HepG2 (cell line): ENCODE measurements at regions not wholly inside any gene's neighbourhood (a gene's known extent, or its start where the extent isn't known, plus 50 kb on each side); places are given as distances from the start of the nearest gene placed in this dataset.

Source experiments
- ATF7-NPFF ChIP-seq: sonication (generic); formaldehyde crosslinking; IDR thresholded peaks from 2 replicates; pipeline ENCODE4 v1.8.1; 2023; ENCODE audit warnings: mild to moderate bottlenecking, low read depth, missing genetic modification reagents, moderate library complexity
- BRCA1 ChIP-seq: sonication (generic); formaldehyde crosslinking; IDR thresholded peaks from 2 replicates; pipeline ENCODE4 v1.4.0; 2020; ENCODE audit warnings: missing genetic modification reagents
- CHD2 ChIP-seq: IDR thresholded peaks from 2 replicates; pipeline ENCODE4 v1.6.1; 2011; ENCODE audit warnings: low read depth, low read length, improper control_type of control experiment
- CREM ChIP-seq, 2 experiments: sonication (generic) in 1 of 2; formaldehyde crosslinking in 1 of 2; IDR thresholded peaks; 2 replicates each; pipeline versions ENCODE4 v1.4.0 to v1.6.1; 2016 to 2020; ENCODE audit warnings: antibody characterized with exemption in 1 of 2, mild to moderate bottlenecking in 1 of 2, missing genetic modification reagents in 1 of 2
- PCBP1 ChIP-seq: fragments of 200-400 bp; formaldehyde crosslinking; IDR thresholded peaks from 2 replicates; pipeline ENCODE4 v1.6.1; 2017; ENCODE audit warnings: mild to moderate bottlenecking, low read depth, low read length, borderline replicate concordance
- POLR2AphosphoS5 ChIP-seq: IDR thresholded peaks from 2 replicates; pipeline ENCODE4 v1.6.1; 2012; ENCODE audit warnings: low read depth, low read length
- U2AF1 ChIP-seq: fragments of 200-400 bp; formaldehyde crosslinking; optimal IDR thresholded peaks from 2 replicates; pipeline ENCODE3; 2017; ENCODE audit warnings: mild to moderate bottlenecking, low read depth, low read length
- ZNF274 ChIP-seq: sonication (generic); formaldehyde crosslinking; IDR thresholded peaks from 2 replicates; pipeline ENCODE4 v1.5.1; 2020; ENCODE audit warnings: mild to moderate bottlenecking, missing genetic modification reagents
- ZNF317 ChIP-seq: sonication (generic); formaldehyde crosslinking; IDR thresholded peaks from 2 replicates; pipeline ENCODE4 v1.5.0; 2020; ENCODE audit warnings: mild to moderate bottlenecking, missing genetic modification reagents
- ZNF510 ChIP-seq: sonication (generic); formaldehyde crosslinking; IDR thresholded peaks from 2 replicates; pipeline ENCODE4 v1.4.0; 2020; ENCODE audit warnings: low read depth, mild to moderate bottlenecking, missing genetic modification reagents

- TF ChIP-seq ATF7-NPFF (CRISPR knock-in tag), result no peak
- TF ChIP-seq ZNF510 (CRISPR knock-in tag), result no peak
- no peak for TF ChIP-seq ZNF317 (CRISPR knock-in tag)
- no peak for TF ChIP-seq ZNF274 (CRISPR knock-in tag)
- TF ChIP-seq U2AF1, result no peak
- TF ChIP-seq CREM (IDR thresholded peaks at IDR 0.05), result no peak
- TF ChIP-seq CREM (CRISPR knock-in tag; IDR thresholded peaks at IDR 0.05), result no peak
- no peak for TF ChIP-seq BRCA1
- TF ChIP-seq PCBP1, result no peak
- no peak for TF ChIP-seq POLR2AphosphoS5
- TF ChIP-seq CHD2, result no peak
Measured at GRCh38 chr1:38489844-38490270, 369.7 kb downstream of the RRAGC start.
